ENCODE measurements at regions not wholly inside any gene's neighbourhood (a gene's known extent, or its start where the extent isn't known, plus 50 kb on each side); places are given as distances from the start of the nearest gene placed in this dataset.
A peak's percentile ranks its signal among the peaks of the same experiment; 100 is the strongest.

DNA sequence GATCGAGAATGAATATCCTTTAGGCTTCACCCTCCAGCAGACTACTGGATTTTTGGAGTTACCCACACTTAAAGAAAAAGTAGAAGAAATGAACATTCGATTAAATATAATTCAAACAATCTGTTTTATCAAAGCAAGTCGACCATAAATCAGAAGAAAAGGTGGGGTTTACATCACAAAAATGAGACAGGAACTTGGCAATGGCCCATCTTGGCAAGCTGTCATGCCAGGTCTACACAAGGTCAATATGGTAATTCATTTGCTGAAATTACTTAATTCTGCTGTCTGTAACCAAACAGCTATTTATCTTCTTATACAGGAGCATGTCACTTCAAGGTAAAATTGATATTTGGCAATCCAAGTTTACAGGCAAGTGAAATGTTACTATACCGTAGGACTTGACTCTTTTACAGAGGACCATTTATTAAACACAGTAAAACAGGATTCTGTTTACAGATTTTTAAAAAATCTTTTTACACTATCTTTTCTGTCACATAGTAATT, 640.6 kb upstream of the NRP1 start:
- Histone ChIP-seq H3K36me3 (ENCODE audit: control insufficient read depth in 1 of 2, insufficient read depth in 2 of 2, low read depth in 1 of 2, low read length in 2 of 2) (no peaks in the 10 kb centered on the region), H3K9ac (ENCODE audit: low read length) (no peak overlapping the region), H3K27ac (ENCODE audit: low read length, poor library complexity, severe bottlenecking) (no peak overlapping the region), H2BK5ac (ENCODE audit: low read depth, low read length, poor library complexity, severe bottlenecking) (no peak overlapping the region), H3K14ac (ENCODE audit: low read length in 2 of 2) (no peak overlapping the region), H2BK15ac (ENCODE audit: low read depth, poor library complexity, severe bottlenecking) (no peak overlapping the region), H2BK120ac (ENCODE audit: low read depth, low read length) (no peak overlapping the region), H3K18ac (ENCODE audit: low read depth in 1 of 2, low read length in 2 of 2) (no peak overlapping the region), H3K4ac (ENCODE audit: low read depth in 1 of 2, low read length in 2 of 2) (no peak overlapping the region), H2BK12ac (ENCODE audit: low read length in 2 of 2) (no peak overlapping the region), H4K8ac (ENCODE audit: low read length) (no peak overlapping the region), H3K79me1 (replicated peaks; ENCODE audit: low read length, poor library complexity, severe bottlenecking) (no peaks in the 10 kb centered on the region), H2AK5ac (ENCODE audit: low read length, severe bottlenecking) (no peak overlapping the region), H2AFZ (ENCODE audit: low read depth, low read length) (no peak overlapping the region), H3K4me1 (ENCODE audit: control insufficient read depth, insufficient read depth, low read depth, low read length) (no peaks in the 10 kb centered on the region), H3K23ac (ENCODE audit: low read length in 2 of 2) (no peak overlapping the region), H4K91ac (ENCODE audit: low read length) (no peak overlapping the region), H3K9me3 (ENCODE audit: control insufficient read depth, low read length) (no peaks in the 10 kb centered on the region), H3K4me2 (ENCODE audit: low read length, poor library complexity, severe bottlenecking) (no peak overlapping the region), H3K4me3 (ENCODE audit: insufficient read depth in 1 of 2, low read depth in 1 of 2, low read length in 2 of 2) (no peak overlapping the region), H3K27me3 (ENCODE audit: control insufficient read depth in 1 of 2, insufficient read depth in 1 of 2, low read length in 2 of 2) (no peaks in the 10 kb centered on the region)
- no peak for DNase-seq
- 90% methylated on average over 3 of the region's 4 CpGs for WGBS

DNA sequence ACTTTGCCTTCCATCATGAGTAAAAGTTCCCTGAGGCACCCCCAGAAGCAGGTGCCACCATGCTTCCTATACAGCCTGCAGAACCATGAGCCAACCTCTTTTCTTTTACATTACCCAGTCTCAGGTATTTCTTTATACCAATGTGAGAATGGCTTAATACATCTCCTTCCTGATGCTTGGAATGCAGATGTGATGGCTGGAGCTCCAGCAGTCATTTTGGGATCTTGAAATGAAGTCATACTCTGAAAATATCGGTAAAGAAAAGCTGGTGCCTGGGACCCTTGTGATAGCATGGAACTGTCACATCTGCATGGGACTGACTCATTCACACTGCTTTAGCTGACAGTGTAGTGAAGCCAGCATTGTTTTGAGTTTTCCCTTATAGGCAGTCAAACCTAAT, 634.5 kb upstream of the NRP1 start:
- Histone ChIP-seq H2BK15ac (ENCODE audit: low read depth, poor library complexity, severe bottlenecking) (no peak overlapping the region), H3K79me1 (replicated peaks; ENCODE audit: low read length, poor library complexity, severe bottlenecking) (no peaks in the 10 kb centered on the region)

DNA sequence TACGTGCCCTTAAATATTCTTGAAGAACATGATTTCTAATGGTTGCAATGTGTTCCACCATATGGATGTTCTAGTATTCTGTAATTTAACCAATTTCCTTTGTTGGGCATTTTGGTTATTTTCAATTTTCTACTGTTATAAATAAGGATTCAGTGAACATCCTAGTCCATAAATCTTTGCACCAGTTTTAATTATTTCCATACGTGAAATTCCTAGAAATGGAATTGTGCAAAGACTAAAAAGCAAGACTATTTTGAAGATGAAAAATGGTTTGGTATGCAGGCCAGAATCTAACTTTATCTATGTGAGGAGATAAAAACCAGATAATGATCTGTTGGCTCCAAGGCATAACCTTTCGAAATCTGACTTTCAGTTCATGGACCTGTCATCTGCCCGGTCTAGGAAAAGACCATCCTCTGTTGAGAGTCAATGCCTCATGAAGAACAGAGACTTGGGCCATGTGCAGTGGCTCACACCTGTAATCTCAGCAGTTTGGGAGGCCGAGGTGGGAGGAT, 633.2 kb upstream of the NRP1 start:
- WGBS = 97% methylated on average over 4 of the region's 5 CpGs
- no peak overlapping the region for H3K4ac ChIP-seq (ENCODE audit: low read depth in 1 of 2, low read length in 2 of 2)
- H2BK15ac ChIP-seq (ENCODE audit: low read depth, poor library complexity, severe bottlenecking) = no peak overlapping the region
- no peak overlapping the region for H3K23ac ChIP-seq (ENCODE audit: low read length in 2 of 2)
- H3K9me3 ChIP-seq (ENCODE audit: control insufficient read depth, low read length) = peaks cover 8% of the 10 kb centered on the region
- no peak overlapping the region for H4K91ac ChIP-seq (ENCODE audit: low read length)
- DNase-seq = no peak
- H3K9ac ChIP-seq (ENCODE audit: low read length) = no peak overlapping the region
- H3K79me1 ChIP-seq (replicated peaks; ENCODE audit: low read length, poor library complexity, severe bottlenecking) = no peaks in the 10 kb centered on the region
- peaks cover 0 to 5% of the 10 kb centered on the region in 2 experiments for H3K27me3 ChIP-seq (ENCODE audit: control insufficient read depth in 1 of 2, insufficient read depth in 1 of 2, low read length in 2 of 2)
- no peak overlapping the region for H2AFZ ChIP-seq (ENCODE audit: low read depth, low read length)
- no peak overlapping the region for H4K8ac ChIP-seq (ENCODE audit: low read length)
- no peak overlapping the region for H2BK5ac ChIP-seq (ENCODE audit: low read depth, low read length, poor library complexity, severe bottlenecking)
- no peaks in the 10 kb centered on the region for H3K4me1 ChIP-seq (ENCODE audit: control insufficient read depth, insufficient read depth, low read depth, low read length)
- no peak overlapping the region for H3K27ac ChIP-seq (ENCODE audit: low read length, poor library complexity, severe bottlenecking)
- H3K4me3 ChIP-seq (ENCODE audit: insufficient read depth in 1 of 2, low read depth in 1 of 2, low read length in 2 of 2) = no peak overlapping the region
- H2BK12ac ChIP-seq (ENCODE audit: low read length in 2 of 2) = no peak overlapping the region
- no peak overlapping the region for H2AK5ac ChIP-seq (ENCODE audit: low read length, severe bottlenecking)
- no peak overlapping the region for H2BK120ac ChIP-seq (ENCODE audit: low read depth, low read length)
- no peaks in the 10 kb centered on the region for H3K36me3 ChIP-seq (ENCODE audit: control insufficient read depth in 1 of 2, insufficient read depth in 2 of 2, low read depth in 1 of 2, low read length in 2 of 2)
- no peak overlapping the region for H3K4me2 ChIP-seq (ENCODE audit: low read length, poor library complexity, severe bottlenecking)
- H3K14ac ChIP-seq (ENCODE audit: low read length in 2 of 2) = no peak overlapping the region
- H3K18ac ChIP-seq (ENCODE audit: low read depth in 1 of 2, low read length in 2 of 2) = no peak overlapping the region

More for the DNA sequence above, 634.5 kb upstream of the NRP1 start:
- DNase-seq = no peak
- Histone ChIP-seq H3K27me3 (ENCODE audit: control insufficient read depth in 1 of 2, insufficient read depth in 1 of 2, low read length in 2 of 2) (peaks cover 0 to 5% of the 10 kb centered on the region in 2 experiments), H3K23ac (ENCODE audit: low read length in 2 of 2) (no peak overlapping the region), H3K4me1 (ENCODE audit: control insufficient read depth, insufficient read depth, low read depth, low read length) (no peaks in the 10 kb centered on the region), H2AK5ac (ENCODE audit: low read length, severe bottlenecking) (no peak overlapping the region), H3K27ac (ENCODE audit: low read length, poor library complexity, severe bottlenecking) (no peak overlapping the region), H2BK5ac (ENCODE audit: low read depth, low read length, poor library complexity, severe bottlenecking) (no peak overlapping the region), H3K36me3 (ENCODE audit: control insufficient read depth in 1 of 2, insufficient read depth in 2 of 2, low read depth in 1 of 2, low read length in 2 of 2) (no peaks in the 10 kb centered on the region), H4K8ac (ENCODE audit: low read length) (no peak overlapping the region), H2BK12ac (ENCODE audit: low read length in 2 of 2) (no peak overlapping the region), H2BK120ac (ENCODE audit: low read depth, low read length) (no peak overlapping the region), H3K4me2 (ENCODE audit: low read length, poor library complexity, severe bottlenecking) (no peak overlapping the region), H3K18ac (ENCODE audit: low read depth in 1 of 2, low read length in 2 of 2) (no peak overlapping the region), H3K14ac (ENCODE audit: low read length in 2 of 2) (no peak overlapping the region), H3K4me3 (ENCODE audit: insufficient read depth in 1 of 2, low read depth in 1 of 2, low read length in 2 of 2) (no peak overlapping the region), H2AFZ (ENCODE audit: low read depth, low read length) (no peak overlapping the region), H3K9me3 (ENCODE audit: control insufficient read depth, low read length) (peaks cover 8% of the 10 kb centered on the region), H3K9ac (ENCODE audit: low read length) (no peak overlapping the region), H3K4ac (ENCODE audit: low read depth in 1 of 2, low read length in 2 of 2) (no peak overlapping the region), H4K91ac (ENCODE audit: low read length) (no peak overlapping the region)
- WGBS = 100% methylated on average over 1 of the region's 1 CpG

DNA sequence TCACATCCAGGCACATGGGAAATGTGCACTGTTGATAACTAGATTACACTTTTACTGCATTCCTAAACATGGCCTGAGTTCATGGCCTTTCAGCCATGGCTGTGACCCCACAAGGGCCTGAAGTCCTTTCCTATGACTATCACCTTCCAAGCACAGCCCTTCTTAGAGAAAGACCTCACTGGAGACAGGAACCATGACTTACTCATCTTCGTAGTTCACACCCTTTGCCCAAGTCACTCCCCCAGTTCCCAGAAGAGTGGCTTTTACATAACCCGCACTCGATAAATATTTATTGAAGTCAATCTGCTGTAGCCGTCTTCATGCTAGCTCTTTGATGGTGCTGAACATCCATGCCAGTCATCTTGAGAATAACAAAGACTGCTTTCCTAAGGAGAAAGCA, 632.5 kb upstream of the NRP1 start:
- peak overlapping the region; percentile 24 for H4K8ac ChIP-seq (ENCODE audit: low read length)
- H3K14ac ChIP-seq (ENCODE audit: low read length in 2 of 2) = no peak overlapping the region
- H3K9me3 ChIP-seq (ENCODE audit: control insufficient read depth, low read length) = peaks cover 8% of the 10 kb centered on the region

More for the DNA sequence above, 632.5 kb upstream of the NRP1 start:
- Histone ChIP-seq H2BK12ac (ENCODE audit: low read length in 2 of 2) (no peak overlapping the region), H3K79me1 (replicated peaks; ENCODE audit: low read length, poor library complexity, severe bottlenecking) (no peaks in the 10 kb centered on the region), H3K27ac (ENCODE audit: low read length, poor library complexity, severe bottlenecking) (no peak overlapping the region), H3K4me2 (ENCODE audit: low read length, poor library complexity, severe bottlenecking) (no peak overlapping the region), H3K27me3 (ENCODE audit: control insufficient read depth in 1 of 2, insufficient read depth in 1 of 2, low read length in 2 of 2) (peaks cover 0 to 5% of the 10 kb centered on the region in 2 experiments), H3K4ac (ENCODE audit: low read depth in 1 of 2, low read length in 2 of 2) (no peak overlapping the region), H2AK5ac (ENCODE audit: low read length, severe bottlenecking) (no peak overlapping the region), H3K23ac (ENCODE audit: low read length in 2 of 2) (no peak overlapping the region), H4K91ac (ENCODE audit: low read length) (no peak overlapping the region), H2BK5ac (ENCODE audit: low read depth, low read length, poor library complexity, severe bottlenecking) (no peak overlapping the region), H3K9ac (ENCODE audit: low read length) (no peak overlapping the region), H2BK120ac (ENCODE audit: low read depth, low read length) (no peak overlapping the region), H2AFZ (ENCODE audit: low read depth, low read length) (no peak overlapping the region), H2BK15ac (ENCODE audit: low read depth, poor library complexity, severe bottlenecking) (no peak overlapping the region), H3K4me3 (ENCODE audit: insufficient read depth in 1 of 2, low read depth in 1 of 2, low read length in 2 of 2) (no peak overlapping the region), H3K18ac (ENCODE audit: low read depth in 1 of 2, low read length in 2 of 2) (no peak overlapping the region), H3K4me1 (ENCODE audit: control insufficient read depth, insufficient read depth, low read depth, low read length) (no peaks in the 10 kb centered on the region), H3K36me3 (ENCODE audit: control insufficient read depth in 1 of 2, insufficient read depth in 2 of 2, low read depth in 1 of 2, low read length in 2 of 2) (no peaks in the 10 kb centered on the region)
- WGBS = 84% methylated on average over 4 of the region's 4 CpGs
- no peak for DNase-seq

All from mesenchymal stem cell (in vitro differentiated cells and primary cell).